ENCODE measurements at regions not wholly inside any gene's neighbourhood (a gene's known extent, or its start where the extent isn't known, plus 50 kb on each side); places are given as distances from the start of the nearest gene placed in this dataset.

- TF ChIP-seq CTCF (IDR thresholded peaks at IDR 0.05): no peak
- no peak for TF ChIP-seq EP300 (IDR thresholded peaks at IDR 0.05)
These were observed 193.6 kb upstream of the PIK3R1 start for GRCh38 chr5:68021916-68022315.

Measured in tibial nerve (tissue), 4 donors.